Pancreas (tissue), 10 donors: ENCODE measurements at regions not wholly inside any gene's neighbourhood (a gene's known extent, or its start where the extent isn't known, plus 50 kb on each side); places are given as distances from the start of the nearest gene placed in this dataset.
"Not testable (repeated sequence)": the region's sequence is repeated elsewhere in the genome, so short reads cannot be mapped to it uniquely, and the experiment has no call there.

Experiments
- ATAC-seq, 4 donors: fragments of 200-7000 bp; cut with Tn5 transposase; one replicate each; pipeline versions ENCODE4 v1.8.0 to v1.9.1; 2020; ENCODE audit warnings: mild to moderate bottlenecking in 4 of 4, moderate library complexity in 4 of 4
- DNase-seq, 6 donors: peaks; one replicate each; pipeline ENCODE4 v3.0.0-alpha.2; 2020
- FAIRE-seq: peaks from 2 replicates; lab custom pipeline; 2012; peaks lifted over from hg19 to GRCh38; lab: Jason Lieb, UNC
- H3K27ac ChIP-seq, 4 donors: fragments of 200-600 bp; sonication (generic); 1 replicate in 3 of 4; 2 replicates in 1 of 4; pipeline versions ENCODE4 v1.5.0 to v1.8.0; 2020
- H3K27me3 ChIP-seq, 4 donors: fragments of 200-600 bp; one replicate each; pipeline ENCODE4 v1.8.0; 2021
- H3K36me3 ChIP-seq, 3 donors: fragments of 200-600 bp; sonication (generic) in 1 of 3; one replicate each; pipeline versions ENCODE4 v1.5.0 to v1.8.0; 2020 to 2021
- H3K4me1 ChIP-seq, 3 donors: fragments of 200-600 bp; one replicate each; pipeline ENCODE4 v1.8.0; 2021
- H3K4me3 ChIP-seq, 4 donors: fragments of 200-600 bp; sonication (generic) in 2 of 4; one replicate each; pipeline versions ENCODE4 v1.5.0 to v1.8.0; 2020 to 2021
- H3K9me3 ChIP-seq, 4 donors: fragments of 200-600 bp; one replicate each; pipeline ENCODE4 v1.8.0; 2021
- WGBS, 2 donors: extraction: QIAGEN DNeasy Blood & Tissue Kit; methylation state at CpG; one replicate each; pipeline ENCODE4 v1.1.7; 2013; 5-methylcytosine and 5-hydroxymethylcytosine counted together
- intact Hi-C, 3 donors: fragments of 100-400 bp; cut with DNase I; formaldehyde crosslinking; loops; one replicate each; pipeline versions ENCODE4 v1.11.1 to v1.14.2; 2022
- TF ChIP-seq, protein P1 (sequence below), 4 donors: fragments of 200-600 bp; sonication (generic) in 3 of 4; IDR thresholded peaks; one replicate each; pipeline versions ENCODE4 v1.5.0 to v1.8.0; 2021; ENCODE audit warnings: antibody characterized with exemption in 4 of 4
- donor health status: healthy with polysubstance abuse.
- donor health status: DM: no; HTN: no; CAD: no; lungs with moderate emphysema.
- donor health status: DM: no; HTN: no; CAD: no.
- donor health status: control.
- donor health status: control.
- donor health status: Bipolar disorder and iron deficiency.
- donor health status: DM: yes; HTN: yes; CAD: no.
- donor health status: DM: no; HTN: no; CAD: no.
- donor health status: DM: no; HTN: no; CAD: no.
- donor health status: DM: yes; HTN: yes; CAD: no.

DNA sequence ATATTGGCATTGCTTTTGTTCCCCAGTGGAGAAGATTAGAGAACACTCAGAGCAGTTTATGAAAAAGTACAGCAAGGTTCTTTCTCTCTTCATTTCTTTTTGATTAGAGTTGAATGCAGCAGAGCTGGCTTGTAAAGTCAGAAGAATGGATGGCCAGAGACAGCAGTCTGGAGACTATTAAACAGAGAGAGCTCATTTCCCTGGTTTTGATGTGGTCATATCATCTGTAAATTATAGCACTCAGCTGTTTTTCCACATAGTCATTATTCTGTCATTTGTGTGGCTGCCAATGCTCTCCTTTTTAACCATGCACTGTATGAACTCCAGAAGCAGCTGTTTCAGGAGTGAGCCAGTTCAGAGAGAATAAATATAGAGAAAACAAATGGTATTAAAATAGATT, 177.4 kb upstream of the CRBN start:
- TF ChIP-seq, protein P1, sequence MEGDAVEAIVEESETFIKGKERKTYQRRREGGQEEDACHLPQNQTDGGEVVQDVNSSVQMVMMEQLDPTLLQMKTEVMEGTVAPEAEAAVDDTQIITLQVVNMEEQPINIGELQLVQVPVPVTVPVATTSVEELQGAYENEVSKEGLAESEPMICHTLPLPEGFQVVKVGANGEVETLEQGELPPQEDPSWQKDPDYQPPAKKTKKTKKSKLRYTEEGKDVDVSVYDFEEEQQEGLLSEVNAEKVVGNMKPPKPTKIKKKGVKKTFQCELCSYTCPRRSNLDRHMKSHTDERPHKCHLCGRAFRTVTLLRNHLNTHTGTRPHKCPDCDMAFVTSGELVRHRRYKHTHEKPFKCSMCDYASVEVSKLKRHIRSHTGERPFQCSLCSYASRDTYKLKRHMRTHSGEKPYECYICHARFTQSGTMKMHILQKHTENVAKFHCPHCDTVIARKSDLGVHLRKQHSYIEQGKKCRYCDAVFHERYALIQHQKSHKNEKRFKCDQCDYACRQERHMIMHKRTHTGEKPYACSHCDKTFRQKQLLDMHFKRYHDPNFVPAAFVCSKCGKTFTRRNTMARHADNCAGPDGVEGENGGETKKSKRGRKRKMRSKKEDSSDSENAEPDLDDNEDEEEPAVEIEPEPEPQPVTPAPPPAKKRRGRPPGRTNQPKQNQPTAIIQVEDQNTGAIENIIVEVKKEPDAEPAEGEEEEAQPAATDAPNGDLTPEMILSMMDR (IDR thresholded peaks at IDR 0.05): no peak
- Histone ChIP-seq H3K4me1 (no peaks in the 10 kb centered on the region), H3K36me3 (no peaks in the 10 kb centered on the region), H3K27ac (no peak overlapping the region), H3K9me3 (no peaks in the 10 kb centered on the region), H3K4me3 (no peak overlapping the region), H3K27me3 (no peaks in the 10 kb centered on the region)
- ATAC-seq: peak in 1 of 4 donors; percentile 43
- no peak for FAIRE-seq
- intact Hi-C loops: no loop called here
- no peak for DNase-seq

DNA sequence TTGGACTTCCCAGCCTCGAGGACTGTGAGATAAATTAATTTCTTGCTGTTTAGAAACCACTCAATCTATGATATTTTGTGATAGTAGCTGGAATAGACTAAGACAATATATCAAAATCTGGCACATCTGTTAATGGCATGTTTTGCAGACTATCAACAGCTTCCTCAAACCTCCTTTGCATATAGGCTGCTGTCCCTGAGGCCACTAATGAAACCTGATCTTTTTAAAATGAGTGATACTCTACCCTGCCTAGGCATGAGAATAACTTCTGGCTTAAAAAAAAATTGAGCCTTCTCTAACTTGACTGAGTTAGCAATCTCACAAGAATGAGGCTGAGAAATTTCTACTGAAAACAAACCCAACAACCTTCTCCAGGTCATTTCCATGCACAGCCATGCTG, 176.0 kb upstream of the CRBN start:
- no peaks in the 10 kb centered on the region for H3K4me1 ChIP-seq
- ATAC-seq (no peak), FAIRE-seq (no peak), DNase-seq (no peak)
- no peak overlapping the region for H3K27ac ChIP-seq
- intact Hi-C loops: no loop called here
- 32% methylated on average over 1 of the region's 1 CpG for WGBS, 2 donors
- H3K4me3 ChIP-seq: no peak overlapping the region
- no peaks in the 10 kb centered on the region for H3K27me3 ChIP-seq
- H3K9me3 ChIP-seq: no peaks in the 10 kb centered on the region
- H3K36me3 ChIP-seq: no peaks in the 10 kb centered on the region
- TF ChIP-seq, protein P1 (IDR thresholded peaks at IDR 0.05): no peak

DNA sequence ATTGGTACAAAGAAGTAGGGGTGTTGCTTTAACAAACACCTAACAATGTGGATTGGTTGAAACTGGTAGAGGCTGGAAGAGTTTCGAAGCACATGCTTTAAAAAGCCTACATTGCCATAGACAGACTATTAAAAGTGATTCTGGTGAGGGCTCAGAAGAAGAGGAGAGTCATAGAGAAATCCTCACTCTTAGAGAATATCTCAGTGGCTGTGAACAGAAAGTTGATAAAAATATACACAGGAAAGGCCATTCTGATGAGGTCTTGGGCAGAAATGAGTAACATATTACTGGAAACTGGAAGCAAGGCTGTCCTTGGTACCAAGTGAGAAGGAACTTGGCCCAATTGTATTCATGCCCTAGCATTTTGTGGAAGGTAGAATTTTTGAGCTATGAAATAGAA, 173.7 kb upstream of the CRBN start:
- Histone ChIP-seq H3K27me3 (no peaks in the 10 kb centered on the region), H3K9me3 (no peaks in the 10 kb centered on the region), H3K36me3 (no peaks in the 10 kb centered on the region), H3K27ac (no peak overlapping the region), H3K4me1 (no peaks in the 10 kb centered on the region), H3K4me3 (no peak overlapping the region)
- TF ChIP-seq, protein P1 (IDR thresholded peaks at IDR 0.05): no peak
- intact Hi-C loops: no loop called here
- 48 to 77% methylated on average over 1 of the region's 1 CpG for WGBS, 2 donors
- DNase-seq: no peak
- ATAC-seq: no peak
- no peak for FAIRE-seq

DNA sequence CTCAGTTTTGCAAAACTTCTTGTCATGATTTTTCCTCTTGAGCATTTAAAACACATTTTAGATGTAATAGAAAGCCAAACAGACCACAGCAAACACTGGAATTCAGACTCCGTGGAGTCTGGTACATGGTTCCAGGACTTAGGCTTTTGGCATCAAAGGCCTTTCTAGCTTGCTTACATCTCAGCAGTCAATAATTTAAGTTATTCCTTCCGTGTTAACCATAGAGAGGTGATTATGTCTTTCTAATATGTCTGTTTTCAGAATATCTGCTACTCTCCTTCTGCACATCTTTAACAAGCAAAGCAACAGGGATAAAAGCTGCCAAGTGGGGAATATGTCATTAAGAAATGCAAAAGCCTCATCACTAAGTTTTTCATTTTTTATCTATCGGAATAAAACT, 171.7 kb upstream of the CRBN start:
- 60 to 64% methylated on average over 3 of the region's 3 CpGs for WGBS, 2 donors
- DNase-seq (no peak), ATAC-seq (no peak), FAIRE-seq (no peak)
- intact Hi-C loops: no loop called here
- Histone ChIP-seq H3K27me3 (no peaks in the 10 kb centered on the region), H3K4me3 (no peak overlapping the region), H3K4me1 (no peaks in the 10 kb centered on the region), H3K27ac (no peak overlapping the region), H3K36me3 (no peaks in the 10 kb centered on the region), H3K9me3 (no peaks in the 10 kb centered on the region)
- TF ChIP-seq, protein P1 (IDR thresholded peaks at IDR 0.05): no peak

DNA sequence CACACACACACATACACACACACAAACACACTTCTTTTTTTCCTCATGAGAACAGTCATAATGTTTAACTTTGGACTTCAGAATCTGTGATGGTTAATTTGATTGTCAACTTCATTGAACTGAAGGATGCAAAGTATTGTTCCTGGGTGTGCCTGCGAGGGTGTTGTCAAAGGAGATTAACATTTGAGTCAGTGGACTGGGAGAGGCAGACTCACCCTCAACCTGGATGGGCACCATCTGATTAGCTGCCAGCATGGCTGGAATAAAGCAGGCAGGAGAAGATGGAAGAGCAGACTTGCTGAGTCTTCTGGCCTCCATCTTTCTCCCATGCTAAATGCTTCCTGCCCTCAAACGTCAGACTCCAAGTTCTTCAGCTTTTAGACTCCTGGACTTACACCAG, 167.6 kb upstream of the CRBN start:
- 42 to 49% methylated on average over 2 of the region's 2 CpGs for whole genome bisulfite sequencing, 2 donors
- H3K36me3 ChIP-seq, DNase-seq, intact Hi-C loops, H3K27me3 ChIP-seq, H3K9me3 ChIP-seq, H3K27ac ChIP-seq, H3K4me1 ChIP-seq, ATAC-seq, FAIRE-seq, H3K4me3 ChIP-seq: not testable (repeated sequence)

DNA sequence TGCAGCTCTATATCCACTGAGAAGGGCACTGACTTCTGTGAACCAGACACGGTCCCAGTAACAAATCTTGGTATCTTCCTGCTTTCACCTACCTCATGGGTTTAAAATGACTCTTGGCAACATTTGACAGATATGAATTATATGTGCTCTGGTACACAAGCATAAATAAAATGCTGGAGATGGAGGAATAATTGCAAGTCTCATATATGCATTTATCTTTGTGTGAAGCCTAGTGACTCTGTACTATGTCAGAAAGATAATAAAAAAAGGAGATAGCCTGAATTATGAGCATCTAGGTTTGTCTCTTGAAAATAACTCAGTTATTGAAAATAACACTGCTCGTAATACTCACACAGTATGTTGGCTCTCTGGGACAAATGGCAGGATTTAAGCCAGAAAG, 167.1 kb upstream of the CRBN start:
- DNase-seq: no peak
- Histone ChIP-seq H3K27ac (no peak overlapping the region), H3K4me1 (no peaks in the 10 kb centered on the region), H3K36me3 (no peaks in the 10 kb centered on the region), H3K9me3 (no peaks in the 10 kb centered on the region), H3K4me3 (no peak overlapping the region), H3K27me3 (no peaks in the 10 kb centered on the region)
- no peak for ATAC-seq
- 32 to 42% methylated on average over 2 of the region's 2 CpGs for WGBS, 2 donors
- no peak for FAIRE-seq
- TF ChIP-seq, protein P1 (IDR thresholded peaks at IDR 0.05): no peak
- intact Hi-C loops: no loop called here
